ENCODE measurements at regions not wholly inside any gene's neighbourhood (a gene's known extent, or its start where the extent isn't known, plus 50 kb on each side); places are given as distances from the start of the nearest gene placed in this dataset.
"Not testable (repeated sequence)": the region's sequence is repeated elsewhere in the genome, so short reads cannot be mapped to it uniquely, and the experiment has no call there.

GRCh38 chr1:242946206-242946605, 308.9 kb downstream of the CEP170 start:
- DNase-seq (ENCODE audit: insufficient read length, low spot score) (no peak), FAIRE-seq (no peak)
- TF ChIP-seq POLR2A (IDR thresholded peaks at IDR 0.05; ENCODE audit: low read depth, low read length) = no peak

- not testable (repeated sequence) for DNase-seq (ENCODE audit: insufficient read length, low spot score); FAIRE-seq
Measured at GRCh38 chr1:242936725-242937124, 318.4 kb downstream of the CEP170 start.

- FAIRE-seq; DNase-seq (ENCODE audit: insufficient read length, low spot score): not testable (repeated sequence)
Measured at GRCh38 chr1:242924717-242925116, 330.4 kb downstream of the CEP170 start.

- not testable (repeated sequence) for DNase-seq (ENCODE audit: insufficient read length, low spot score); FAIRE-seq
Measured at GRCh38 chr1:242923603-242924002, 331.5 kb downstream of the CEP170 start.

GRCh38 chr1:242914729-242915128, 340.4 kb downstream of the CEP170 start:
- DNase-seq (ENCODE audit: insufficient read length, low spot score); FAIRE-seq: not testable (repeated sequence)

GRCh38 chr1:242912855-242913254, 342.2 kb downstream of the CEP170 start:
- FAIRE-seq; DNase-seq (ENCODE audit: insufficient read length, low spot score): not testable (repeated sequence)

GRCh38 chr1:242900558-242900957, 354.5 kb downstream of the CEP170 start:
- not testable (repeated sequence) for DNase-seq (ENCODE audit: insufficient read length, low spot score)
- FAIRE-seq = peak; percentile 33

GRCh38 chr1:242890192-242890741, 364.8 kb downstream of the CEP170 start:
- FAIRE-seq (no peak), DNase-seq (ENCODE audit: insufficient read length, low spot score) (no peak)
- TF ChIP-seq POLR2A (IDR thresholded peaks at IDR 0.05; ENCODE audit: low read depth, low read length) = no peak

- no peak for FAIRE-seq
- DNase-seq (ENCODE audit: insufficient read length, low spot score) = no peak
- no peak for TF ChIP-seq POLR2A (IDR thresholded peaks at IDR 0.05; ENCODE audit: low read depth, low read length)
Measured at GRCh38 chr1:242886137-242886536, 361.6 kb upstream of the PLD5 start.

- not testable (repeated sequence) for FAIRE-seq; DNase-seq (ENCODE audit: insufficient read length, low spot score)
Measured at GRCh38 chr1:242880022-242880421, 355.5 kb upstream of the PLD5 start.

GRCh38 chr1:242877743-242878142, 353.2 kb upstream of the PLD5 start:
- FAIRE-seq = no peak
- DNase-seq (ENCODE audit: insufficient read length, low spot score) = no peak
- no peak for TF ChIP-seq POLR2A (IDR thresholded peaks at IDR 0.05; ENCODE audit: low read depth, low read length)

GRCh38 chr1:242877229-242877628, 352.7 kb upstream of the PLD5 start:
- no peak for TF ChIP-seq POLR2A (IDR thresholded peaks at IDR 0.05; ENCODE audit: low read depth, low read length)
- DNase-seq (ENCODE audit: insufficient read length, low spot score) = no peak
- FAIRE-seq = no peak

GRCh38 chr1:242876030-242876429, 351.5 kb upstream of the PLD5 start:
- DNase-seq (ENCODE audit: insufficient read length, low spot score) (no peak), FAIRE-seq (no peak)
- TF ChIP-seq POLR2A (IDR thresholded peaks at IDR 0.05; ENCODE audit: low read depth, low read length) = no peak

GRCh38 chr1:242873661-242874060, 349.2 kb upstream of the PLD5 start:
- no peak for TF ChIP-seq POLR2A (IDR thresholded peaks at IDR 0.05; ENCODE audit: low read depth, low read length)
- DNase-seq (ENCODE audit: insufficient read length, low spot score) = no peak
- no peak for FAIRE-seq

GRCh38 chr1:242872521-242872920, 348.0 kb upstream of the PLD5 start:
- no peak for TF ChIP-seq POLR2A (IDR thresholded peaks at IDR 0.05; ENCODE audit: low read depth, low read length)
- FAIRE-seq (no peak), DNase-seq (ENCODE audit: insufficient read length, low spot score) (no peak)

- FAIRE-seq = no peak
Measured at GRCh38 chr1:242871471-242872030, 347.1 kb upstream of the PLD5 start.

More at GRCh38 chr1:242871471-242872030, 347.1 kb upstream of the PLD5 start:
- no peak for DNase-seq (ENCODE audit: insufficient read length, low spot score)
- no peak for TF ChIP-seq POLR2A (IDR thresholded peaks at IDR 0.05; ENCODE audit: low read depth, low read length)
